Heart right ventricle (tissue), 16 donors: ENCODE measurements at regions not wholly inside any gene's neighbourhood (a gene's known extent, or its start where the extent isn't known, plus 50 kb on each side); places are given as distances from the start of the nearest gene placed in this dataset.

ENCODE experiments used
- ATAC-seq, 8 donors: fragments of 200-7000 bp; cut with Tn5 transposase; one replicate each; pipeline ENCODE4 v1.9.1; 2020; ENCODE audit warnings: mild to moderate bottlenecking in 8 of 8, moderate library complexity in 8 of 8, moderate number of reproducible peaks in 1 of 8
- DNase-seq, 2 donors: peaks; one replicate each; pipeline ENCODE4 v3.0.0-alpha.2; 2020
- H3K27ac ChIP-seq, 10 donors: fragments of 200-600 bp; sonication (generic) in 2 of 10; one replicate each; pipeline versions ENCODE4 v1.5.0 to v1.8.0; 2020 to 2022; ENCODE audit warnings: mild to moderate bottlenecking in 3 of 10
- H3K27me3 ChIP-seq, 7 donors: fragments of 200-600 bp; one replicate each; pipeline ENCODE4 v1.8.0; 2021 to 2022; ENCODE audit warnings: mild to moderate bottlenecking in 2 of 7
- H3K36me3 ChIP-seq, 9 donors: fragments of 200-600 bp; sonication (generic) in 1 of 9; one replicate each; pipeline versions ENCODE4 v1.5.0 to v1.8.0; 2020 to 2022; ENCODE audit warnings: mild to moderate bottlenecking in 2 of 9
- H3K4me1 ChIP-seq, 9 donors: fragments of 200-600 bp; sonication (generic) in 1 of 9; one replicate each; pipeline versions ENCODE4 v1.5.0 to v1.8.0; 2020 to 2022; ENCODE audit warnings: mild to moderate bottlenecking in 4 of 9
- H3K4me3 ChIP-seq, 10 donors: fragments of 200-600 bp; sonication (generic) in 2 of 10; one replicate each; pipeline versions ENCODE4 v1.5.0 to v1.8.0; 2020 to 2022; ENCODE audit warnings: mild to moderate bottlenecking in 7 of 10, moderate library complexity in 2 of 10
- H3K9me3 ChIP-seq, 11 donors: fragments of 200-600 bp in 10 of 11; sonication (generic) in 2 of 11; one replicate each; pipeline versions ENCODE4 v1.5.0 to v1.8.0; 2013 to 2022; ENCODE audit warnings: mild to moderate bottlenecking in 2 of 11, control low read depth in 1 of 11, moderate library complexity in 1 of 11
- WGBS, 2 donors: extraction: QIAGEN DNeasy Blood & Tissue Kit; methylation state at CpG; one replicate each; pipeline ENCODE4 v1.1.7; 2013; ENCODE audit warnings: inconsistent platforms in 1 of 2; 5-methylcytosine and 5-hydroxymethylcytosine counted together
- intact Hi-C, 10 donors: fragments of 100-400 bp; cut with DNase I; formaldehyde crosslinking; loops; one replicate each; pipeline versions ENCODE4 v1.11.1 to v1.14.2; 2022
- TF ChIP-seq, protein P1 (sequence below), 9 donors: fragments of 200-600 bp; sonication (generic) in 2 of 9; IDR thresholded peaks; one replicate each; pipeline versions ENCODE4 v1.5.0 to v1.8.0; 2021 to 2022; ENCODE audit warnings: antibody characterized with exemption in 9 of 9, mild to moderate bottlenecking in 5 of 9, moderate library complexity in 1 of 9
- donor health status: Arrhythmogenic right ventricular cardiomyopathy.
- donor health status: ischemic (EF 13 %, LVEDD 7.1; RV severe dilation, severe dysfunction).
- donor health status: healthy with polysubstance abuse.
- donor health status: DM: no; HTN: yes; CAD: no.
- donor health status: DM: no; HTN: no; CAD: no.
- donor health status: ischemic (EF 25% LVEDD 6.9; RV normal size, moderate dysfunction).
- donor health status: ischemic (EF 25% LVEDD 5.7; RV mildly dilated, moderate dysfunction).
- donor health status: healthy.
- donor health status: DM: yes; HTN: yes; CAD: no.
- donor health status: Ischemic cardiomyopathy.
- donor health status: ischemic (EF 35%, LVEDD 5.7; RV mildly dilated, moderate dysfunction).
- donor health status: nonischemic (EF 11% LVEDD 7.7; RV severe dilation, severe dysfunction).
- donor health status: DM: yes; HTN: yes; CAD: no.
- donor health status: PGD.
- donor health status: ischemic (EF 29% LVEDD 5.4; RV normal size, mild dysfunction).
- donor health status: nonischemic (EF 23%, LVEDD 6.1; RV moderate dilation, normal function).

- no peak for DNase-seq
- intact Hi-C loops = no loop called here
- no peak for ATAC-seq
- TF ChIP-seq, protein P1, sequence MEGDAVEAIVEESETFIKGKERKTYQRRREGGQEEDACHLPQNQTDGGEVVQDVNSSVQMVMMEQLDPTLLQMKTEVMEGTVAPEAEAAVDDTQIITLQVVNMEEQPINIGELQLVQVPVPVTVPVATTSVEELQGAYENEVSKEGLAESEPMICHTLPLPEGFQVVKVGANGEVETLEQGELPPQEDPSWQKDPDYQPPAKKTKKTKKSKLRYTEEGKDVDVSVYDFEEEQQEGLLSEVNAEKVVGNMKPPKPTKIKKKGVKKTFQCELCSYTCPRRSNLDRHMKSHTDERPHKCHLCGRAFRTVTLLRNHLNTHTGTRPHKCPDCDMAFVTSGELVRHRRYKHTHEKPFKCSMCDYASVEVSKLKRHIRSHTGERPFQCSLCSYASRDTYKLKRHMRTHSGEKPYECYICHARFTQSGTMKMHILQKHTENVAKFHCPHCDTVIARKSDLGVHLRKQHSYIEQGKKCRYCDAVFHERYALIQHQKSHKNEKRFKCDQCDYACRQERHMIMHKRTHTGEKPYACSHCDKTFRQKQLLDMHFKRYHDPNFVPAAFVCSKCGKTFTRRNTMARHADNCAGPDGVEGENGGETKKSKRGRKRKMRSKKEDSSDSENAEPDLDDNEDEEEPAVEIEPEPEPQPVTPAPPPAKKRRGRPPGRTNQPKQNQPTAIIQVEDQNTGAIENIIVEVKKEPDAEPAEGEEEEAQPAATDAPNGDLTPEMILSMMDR (IDR thresholded peaks at IDR 0.05) = no peak
- Histone ChIP-seq H3K36me3 (no peaks in the 10 kb centered on the region), H3K27me3 (no peaks in the 10 kb centered on the region), H3K4me3 (no peak overlapping the region), H3K27ac (no peak overlapping the region), H3K9me3 (no peaks in the 10 kb centered on the region), H3K4me1 (peaks cover 0 to 5% (median 0%) of the 10 kb centered on the region in 9 donors)
- WGBS, 2 donors = 63 to 64% methylated on average over 4 of the region's 4 CpGs
Observed at GRCh38 chr2:200757399-200757798, 54.3 kb upstream of the BZW1 start.

- 87 to 90% methylated on average over 4 of the region's 4 CpGs for WGBS, 2 donors
- TF ChIP-seq, protein P1 (IDR thresholded peaks at IDR 0.05) = no peak
- Histone ChIP-seq H3K4me3 (no peak overlapping the region), H3K4me1 (peaks cover 0 to 5% (median 0%) of the 10 kb centered on the region in 9 donors), H3K36me3 (no peaks in the 10 kb centered on the region), H3K27ac (no peak overlapping the region), H3K9me3 (no peaks in the 10 kb centered on the region), H3K27me3 (no peaks in the 10 kb centered on the region)
- DNase-seq (no peak), ATAC-seq (no peak)
- intact Hi-C loops = no loop called here
Observed at GRCh38 chr2:200758341-200758740, 53.4 kb upstream of the BZW1 start.

- Histone ChIP-seq H3K9me3 (no peaks in the 10 kb centered on the region), H3K4me3 (no peak overlapping the region), H3K4me1 (peaks cover 0 to 21% (median 10%) of the 10 kb centered on the region in 9 donors), H3K27me3 (no peaks in the 10 kb centered on the region), H3K36me3 (no peaks in the 10 kb centered on the region), H3K27ac (peak overlapping the region in 1 of 10 donors; percentile 17)
- 30 to 43% methylated on average over 1 of the region's 1 CpG for WGBS, 2 donors
- DNase-seq (no peak), ATAC-seq (no peak)
- TF ChIP-seq, protein P1 (IDR thresholded peaks at IDR 0.05) = no peak
- intact Hi-C loops = no loop called here
Observed at GRCh38 chr2:200761266-200761665, 50.4 kb upstream of the BZW1 start.
